HG02970 (cell line): ENCODE measurements at regions not wholly inside any gene's neighbourhood (a gene's known extent, or its start where the extent isn't known, plus 50 kb on each side); places are given as distances from the start of the nearest gene placed in this dataset.

Experiments
- ATAC-seq: cut with Tn5 transposase; IDR thresholded peaks from one replicate; pipeline ENCODE4 v1.9.1; 2021; ENCODE audit warnings: mild to moderate bottlenecking, moderate library complexity, moderate number of reproducible peaks; ENCODE audit not compliant: unreplicated experiment, low FRiP score

DNA sequence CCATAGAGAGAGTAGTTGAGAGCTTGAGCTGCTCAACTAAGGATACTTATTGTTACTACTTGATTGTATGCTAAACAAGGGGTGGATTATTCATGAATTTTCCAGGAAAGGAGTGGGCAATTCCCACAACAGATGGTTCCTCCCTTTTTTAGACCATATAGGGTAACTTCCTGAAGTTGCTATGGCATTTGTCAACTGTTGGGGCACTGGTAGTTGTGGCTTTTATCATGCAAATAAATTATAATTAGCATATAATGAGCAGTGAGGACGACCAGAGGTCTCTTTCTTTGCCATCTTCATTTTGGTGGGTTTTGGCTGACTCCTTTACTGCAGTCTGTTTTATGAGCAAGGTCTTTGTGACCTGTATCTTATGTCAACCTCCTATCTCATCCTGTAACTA is 1403.5 kb upstream of the PABPC4L start:
- no peak for ATAC-seq

DNA sequence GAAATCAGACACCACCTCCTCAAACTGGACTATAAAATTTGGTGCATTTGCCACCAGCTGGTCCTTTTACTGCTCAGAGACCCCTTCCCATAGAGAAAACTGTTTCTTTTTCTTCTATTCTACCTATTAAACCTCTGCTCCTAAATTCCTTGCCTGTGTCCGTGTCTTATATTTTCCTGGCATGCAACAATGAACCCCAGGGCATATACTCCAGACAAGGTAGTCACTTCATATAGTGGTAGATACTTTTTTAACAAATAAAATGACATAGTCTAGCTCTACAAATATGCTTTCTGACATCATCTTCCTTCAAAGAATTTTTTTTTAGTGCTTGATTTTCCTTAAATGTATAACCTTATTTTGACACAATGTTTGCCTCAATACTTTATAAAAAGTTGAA is 1402.9 kb upstream of the PABPC4L start:
- ATAC-seq: no peak

DNA sequence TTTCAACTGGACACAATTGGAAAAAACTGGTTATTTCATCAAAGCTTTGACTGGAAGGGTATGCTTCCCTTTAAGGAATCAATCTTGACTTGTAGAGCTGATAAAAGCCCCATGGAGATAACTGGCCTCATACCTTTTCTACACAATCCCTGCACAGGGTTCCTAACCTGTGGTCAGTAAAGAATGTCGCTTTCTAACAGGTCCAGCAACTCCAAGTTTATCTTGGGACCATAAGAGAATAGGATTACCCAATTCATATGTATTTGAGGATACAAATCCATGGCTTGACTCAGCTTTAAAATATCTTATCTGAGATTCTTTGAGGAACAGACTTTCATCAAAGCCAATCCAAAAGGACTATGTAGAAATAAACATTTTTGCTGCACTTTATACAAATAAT is 1399.8 kb upstream of the PABPC4L start:
- no peak for ATAC-seq

DNA sequence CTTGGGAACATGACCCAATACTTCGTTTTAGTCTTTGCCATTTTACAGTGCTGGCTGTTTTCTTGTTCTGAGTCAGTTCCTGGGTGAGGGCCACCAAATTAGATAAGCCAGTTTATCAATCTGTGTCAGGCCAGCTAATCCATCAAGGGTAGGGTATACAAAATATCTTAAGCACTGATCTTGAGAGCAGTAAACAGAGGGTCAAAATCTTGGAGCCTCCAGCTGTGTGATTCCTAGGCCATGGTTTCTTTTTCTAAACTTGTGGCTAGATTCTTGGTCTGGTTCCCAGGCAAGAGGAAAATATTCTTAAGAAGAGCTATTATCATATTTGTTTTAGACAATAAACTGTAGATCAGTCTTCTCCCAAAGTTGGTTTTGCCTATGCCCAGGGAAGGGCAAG is 1396.6 kb upstream of the PABPC4L start:
- no peak for ATAC-seq

DNA sequence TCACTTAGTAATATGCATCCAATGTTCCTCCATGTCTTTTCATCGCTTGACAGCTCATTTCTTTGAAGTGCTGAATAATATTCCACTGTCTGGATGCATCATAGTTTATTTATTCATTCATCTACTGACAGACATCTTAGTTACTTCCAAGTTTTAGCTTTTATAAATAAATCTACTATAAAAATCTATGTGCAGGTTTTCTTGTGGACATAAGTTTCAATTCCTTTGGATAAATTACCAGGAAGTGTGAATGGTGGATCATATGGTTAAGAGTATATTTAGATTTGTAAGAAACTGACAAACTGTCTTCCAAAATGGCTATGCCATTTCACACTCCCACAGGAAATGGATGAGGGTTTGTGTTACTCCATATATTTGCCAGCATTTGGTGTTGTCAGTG is 1392.9 kb upstream of the PABPC4L start:
- no peak for ATAC-seq

GRCh38 chr4:135575041-135575440 is 1373.5 kb upstream of the PABPC4L start:
- no peak for ATAC-seq

DNA sequence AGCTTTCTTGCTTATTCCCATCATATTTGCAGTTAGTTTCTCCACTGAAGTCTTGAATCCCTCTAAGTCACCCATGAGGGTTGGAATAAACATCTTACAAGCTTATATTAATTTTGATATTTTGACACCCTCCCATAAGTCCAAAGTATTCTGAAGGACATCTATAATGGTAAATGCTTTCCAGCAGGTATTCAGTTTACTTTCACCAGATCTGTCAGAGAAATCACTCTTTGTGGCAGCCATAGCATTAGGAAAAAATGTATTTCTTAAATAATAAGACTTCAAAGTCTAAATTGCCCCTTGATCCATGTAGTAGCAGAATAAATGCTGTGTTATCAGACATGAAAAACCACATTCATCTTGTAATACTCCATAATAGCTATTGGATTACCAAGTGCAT is 1371.7 kb upstream of the PABPC4L start:
- no peak for ATAC-seq

GRCh38 chr4:135564090-135564489 is 1362.5 kb upstream of the PABPC4L start:
- no peak for ATAC-seq

DNA sequence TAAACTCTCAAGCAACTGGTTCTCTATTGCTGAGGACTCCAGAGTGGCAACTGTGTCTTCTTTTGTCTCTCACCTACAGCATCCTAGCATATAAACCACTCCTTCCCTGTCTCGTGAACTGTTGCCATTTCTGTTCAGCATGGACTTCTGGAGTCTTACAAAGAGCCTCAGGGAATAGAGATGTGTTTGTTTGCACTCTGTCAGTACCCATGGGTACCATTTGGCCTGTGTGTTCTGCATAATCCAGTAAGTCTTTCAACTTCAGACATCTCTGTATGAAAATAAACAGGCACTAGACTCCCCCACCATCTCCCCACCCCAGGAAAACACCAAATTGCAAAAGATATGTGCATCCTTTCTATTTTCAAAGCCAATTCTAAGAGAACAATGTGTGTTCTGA is 1351.6 kb upstream of the PABPC4L start:
- ATAC-seq: no peak

- ATAC-seq: no peak
Measured at GRCh38 chr4:135552131-135552530, 1350.5 kb upstream of the PABPC4L start.

DNA sequence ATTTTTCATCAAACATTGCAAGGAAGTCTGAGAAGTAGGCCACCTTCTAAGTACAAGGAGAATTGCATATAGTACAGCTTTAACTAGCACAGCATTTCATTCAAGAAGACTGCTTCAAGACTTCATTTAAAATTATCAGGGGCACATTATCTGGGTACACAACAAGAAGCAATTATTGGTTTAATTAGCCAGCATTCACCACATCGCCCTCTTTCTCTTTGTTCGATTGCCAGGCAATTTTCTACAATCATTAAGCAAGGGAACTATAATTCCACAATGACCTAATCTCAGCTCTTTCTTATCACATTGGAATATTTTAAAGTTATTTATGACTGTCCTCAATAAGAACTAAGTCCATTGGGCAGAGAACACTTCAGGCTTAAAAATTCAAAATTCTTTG is 1347.1 kb upstream of the PABPC4L start:
- ATAC-seq: no peak

DNA sequence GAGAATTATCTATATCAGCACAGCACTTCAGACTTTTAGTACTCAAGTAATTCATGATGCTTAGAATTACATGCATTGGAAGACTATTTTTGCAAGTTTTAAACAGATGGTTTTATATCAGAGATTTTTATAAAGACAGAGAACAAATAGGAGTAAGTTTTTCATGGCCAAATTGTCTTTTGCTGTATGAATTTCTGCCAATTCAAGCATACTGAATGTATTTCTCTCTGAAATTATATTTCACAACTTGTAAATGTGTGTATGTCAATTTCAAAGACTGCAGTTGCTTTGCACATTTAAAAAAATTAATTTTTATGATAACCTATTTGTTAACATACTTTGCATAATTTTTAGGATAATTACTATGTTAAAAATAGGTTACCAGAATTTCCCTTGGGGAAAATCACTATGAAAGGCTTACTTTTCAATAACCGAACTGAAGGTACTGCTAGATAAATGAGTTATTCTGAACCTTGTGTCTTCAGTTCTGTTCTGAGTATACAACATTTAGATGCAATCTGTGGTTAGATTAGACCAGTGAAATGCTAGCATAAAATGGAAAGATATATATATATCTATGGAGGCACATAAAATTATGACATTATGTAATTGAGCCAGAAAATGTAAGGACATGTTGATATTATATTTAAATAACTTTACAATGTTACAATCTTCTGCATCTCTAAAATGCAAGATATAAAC is 1344.2 kb upstream of the PABPC4L start:
- ATAC-seq: no peak

- ATAC-seq: no peak
Measured at GRCh38 chr4:135538698-135539097, 1337.1 kb upstream of the PABPC4L start.

DNA sequence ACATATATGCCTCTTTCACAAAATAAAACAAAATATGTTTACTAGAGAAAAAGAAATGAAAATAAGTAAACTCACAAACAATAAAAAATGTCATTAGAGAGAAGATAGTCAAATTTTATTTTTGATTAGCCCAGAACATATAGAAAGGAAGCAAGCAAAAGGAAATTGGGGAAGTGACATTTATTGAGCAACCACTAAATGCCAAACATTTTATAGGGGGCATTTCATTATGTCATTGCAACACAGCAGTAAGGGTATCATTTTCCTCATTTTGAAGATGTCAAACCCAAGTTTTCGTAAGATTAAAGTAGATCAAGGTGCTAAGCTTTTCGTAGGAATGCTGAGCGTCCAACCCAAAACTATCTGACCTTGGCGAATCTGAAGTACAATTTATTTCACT is 1331.5 kb upstream of the PABPC4L start:
- no peak for ATAC-seq

GRCh38 chr4:135532132-135532531 is 1330.5 kb upstream of the PABPC4L start:
- no peak for ATAC-seq

GRCh38 chr4:135515295-135515694 is 1313.7 kb upstream of the PABPC4L start:
- no peak for ATAC-seq

GRCh38 chr4:135510582-135510981 is 1309.0 kb upstream of the PABPC4L start:
- ATAC-seq: no peak

GRCh38 chr4:135508006-135508714 is 1306.6 kb upstream of the PABPC4L start:
- no peak for ATAC-seq

DNA sequence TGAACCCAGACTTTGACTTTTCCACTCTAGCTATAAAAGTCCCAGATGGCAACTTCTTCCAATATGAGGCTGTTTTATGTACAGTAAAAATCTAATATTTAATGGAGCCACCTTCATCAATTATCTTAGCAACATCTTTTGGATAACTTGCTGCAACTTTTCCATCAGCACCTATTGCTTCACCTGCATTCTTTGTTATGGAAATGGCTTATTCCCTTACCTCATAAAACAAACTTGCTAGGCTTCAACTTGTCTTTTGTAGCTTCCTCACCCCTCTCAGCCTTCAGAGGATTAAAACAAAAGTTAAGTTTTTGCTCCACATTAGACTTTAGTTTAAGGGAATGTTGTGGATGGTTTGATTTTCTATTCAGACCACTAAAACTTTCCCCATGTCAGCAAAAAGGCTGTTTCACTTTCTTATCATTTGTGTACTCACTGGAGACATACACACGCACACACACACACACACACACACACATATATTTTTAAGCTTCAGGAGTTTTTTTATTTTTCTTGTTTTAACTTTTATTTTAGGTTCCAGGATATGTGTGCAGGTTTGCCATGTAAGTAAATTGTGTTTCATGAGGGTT is 1296.1 kb upstream of the PABPC4L start:
- no peak for ATAC-seq

DNA sequence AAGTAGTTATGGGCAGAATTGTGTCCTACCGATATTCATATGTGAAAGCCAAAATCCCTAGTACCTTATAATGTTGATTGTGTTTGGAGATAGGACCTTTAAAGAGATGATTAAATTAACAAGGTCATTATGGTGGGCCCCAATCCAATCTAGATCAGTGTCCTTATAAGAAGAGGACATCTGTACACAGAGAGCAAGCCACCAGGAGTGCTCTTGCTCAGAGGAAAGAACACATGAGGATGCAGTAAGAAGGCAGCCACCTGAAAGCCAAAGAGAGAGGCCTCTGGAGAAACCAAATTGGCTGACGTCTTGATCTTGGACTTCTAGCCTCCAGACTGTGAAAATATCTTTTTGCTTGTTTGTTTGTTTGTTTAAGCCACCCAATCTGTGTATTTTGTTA is 1290.8 kb upstream of the PABPC4L start:
- no peak for ATAC-seq

- ATAC-seq: no peak
Measured at GRCh38 chr4:135485371-135485770, 1283.8 kb upstream of the PABPC4L start.

DNA sequence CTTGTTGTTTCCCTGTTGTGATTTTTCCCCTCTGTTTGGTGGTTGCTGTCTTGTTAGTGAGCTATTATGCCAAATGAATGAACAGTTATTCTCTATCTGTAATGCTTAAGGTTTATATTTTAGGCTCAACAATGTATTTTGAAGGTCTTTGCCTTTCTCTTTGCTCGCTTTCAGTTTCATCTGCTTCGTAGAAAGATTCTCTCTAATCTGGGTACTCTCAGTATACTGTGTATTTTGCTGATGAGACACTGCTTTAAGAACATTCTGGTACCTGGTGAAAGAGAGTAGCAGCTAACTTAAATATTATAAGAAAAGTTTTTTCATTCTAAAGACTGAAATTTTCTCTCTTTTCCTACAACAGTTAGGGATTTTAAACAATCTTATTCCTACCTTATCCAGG is 1274.7 kb upstream of the PABPC4L start:
- no peak for ATAC-seq
